K562 (cell line): ENCODE measurements at regions not wholly inside any gene's neighbourhood (a gene's known extent, or its start where the extent isn't known, plus 50 kb on each side); places are given as distances from the start of the nearest gene placed in this dataset.

Experiments
- ATAC-seq: fragments of 200-7000 bp; cut with Tn5 transposase; 3 replicates; pipeline ENCODE4 v1.9.1; 2020; ENCODE audit warnings: moderate library complexity
- BruUV-seq: library from RNA; stranded (reverse); fragments of 400-500 nt; replicated peaks from 2 replicates; lab custom pipeline; 2021; lab: Mats Ljungman, UMichigan
- CTCF ChIA-PET: fragments of 300-600 bp; formaldehyde crosslinking; extraction: SDS; loops from one replicate; lab custom pipeline; 2021; ENCODE audit warnings: low intra/inter-chr PET ratio; lab: Yijun Ruan, JAX
- POLR2A ChIA-PET: fragments of 300-600, 350-650 bp; sonication (Branson Sonifier 250); formaldehyde crosslinking; extraction: SDS; loops from one replicate; lab custom pipeline; 2021; ENCODE audit warnings: antibody characterized with exemption, inconsistent platforms; lab: Yijun Ruan, JAX
- DNase-seq, 4 experiments: peaks; one replicate each; pipeline versions ENCODE4 v3.0.0 to v3.0.0-alpha.2; 2011 to 2018; ENCODE audit warnings: low spot score in 3 of 4, mixed read lengths in 3 of 4; ENCODE audit errors: extremely low read depth in 1 of 4
- FAIRE-seq: peaks from 2 replicates; lab custom pipeline; 2011; peaks lifted over from hg19 to GRCh38; lab: Jason Lieb, UNC
- H2AFZ ChIP-seq: 2 replicates; pipeline ENCODE4 v1.6.0; 2011; ENCODE audit warnings: low read depth, low read length, control low read depth, inconsistent platforms
- H3K27ac ChIP-seq: fragments of 200-600 bp; 3 replicates; pipeline ENCODE4 v1.8.0; 2011; ENCODE audit warnings: low read depth, mild to moderate bottlenecking, control low read depth, inconsistent platforms, low read length, moderate library complexity, mixed read lengths; ENCODE audit errors: extremely low read depth
- H3K27me3 ChIP-seq, 2 experiments: fragments of 300-600 bp in 1 of 2; 2 replicates in 1 of 2; 3 replicates in 1 of 2; pipeline versions ENCODE4 v1.6.0 to v1.8.0; 2011; ENCODE audit warnings: inconsistent platforms in 2 of 2, low read length in 2 of 2, mild to moderate bottlenecking in 1 of 2, mixed read lengths in 1 of 2, moderate library complexity in 1 of 2; ENCODE audit not compliant: control insufficient read depth in 2 of 2, insufficient read depth in 2 of 2
- H3K36me3 ChIP-seq: fragments of 300-600 bp; 3 replicates; pipeline ENCODE4 v1.8.0; 2011; ENCODE audit warnings: mild to moderate bottlenecking, low read length, inconsistent platforms; ENCODE audit not compliant: control insufficient read depth, insufficient read depth
- H3K4me1 ChIP-seq, 2 experiments: fragments of 200-600 bp in 1 of 2; replicated peaks in 1 of 2; 2 replicates in 1 of 2; 3 replicates in 1 of 2; pipeline versions ENCODE4 v1.5.1 to v1.8.0; 2011; ENCODE audit warnings: inconsistent platforms in 2 of 2, low read length in 2 of 2, mild to moderate bottlenecking in 1 of 2, mixed read lengths in 1 of 2, moderate library complexity in 1 of 2; ENCODE audit not compliant: control insufficient read depth in 2 of 2, insufficient read depth in 2 of 2
- H3K4me2 ChIP-seq: 2 replicates; pipeline ENCODE4 v1.6.1; 2011; ENCODE audit warnings: low read length, control low read depth, inconsistent platforms, mixed read lengths; ENCODE audit not compliant: insufficient read depth
- H3K4me3 ChIP-seq: fragments of 200-600 bp; sonication (generic), shearing (Covaris generic); 2 replicates; pipeline ENCODE4 v1.5.1; 2016; ENCODE audit warnings: control low read depth, inconsistent platforms
- H3K79me2 ChIP-seq: fragments of 200-600 bp; 3 replicates; pipeline ENCODE4 v1.8.0; 2011; ENCODE audit warnings: low read length, inconsistent platforms; ENCODE audit not compliant: control insufficient read depth, insufficient read depth
- H3K9ac ChIP-seq, 2 experiments: 2 replicates each; pipeline versions ENCODE4 v1.6.0 to v1.6.1; 2011; ENCODE audit warnings: low read depth in 2 of 2, low read length in 2 of 2, control low read depth in 1 of 2, inconsistent platforms in 1 of 2, mild to moderate bottlenecking in 1 of 2, mixed read lengths in 1 of 2; ENCODE audit not compliant: insufficient read depth in 1 of 2
- H3K9me1 ChIP-seq: one replicate; pipeline ENCODE4 v1.6.0; 2011; ENCODE audit warnings: inconsistent platforms, mild to moderate bottlenecking, low read length, moderate library complexity; ENCODE audit not compliant: control insufficient read depth, insufficient read depth
- H3K9me3 ChIP-seq: replicated peaks from 2 replicates; pipeline ENCODE4 v1.5.1; 2011; ENCODE audit warnings: low read depth, low read length, inconsistent platforms; ENCODE audit not compliant: control insufficient read depth, insufficient read depth
- H4K20me1 ChIP-seq: replicated peaks from 2 replicates; pipeline ENCODE4 v1.6.1; 2011; ENCODE audit warnings: low read length, inconsistent platforms, mixed read lengths; ENCODE audit not compliant: control insufficient read depth, insufficient read depth
- GTF2E2 ChIP-seq: fragments of 200-800 bp; sonication (Bioruptor generic); IDR thresholded peaks from 2 replicates; pipeline ENCODE4 v1.6.1; 2016; ENCODE audit warnings: missing genetic modification characterization, missing compliant biosample characterization
- HNRNPH1 ChIP-seq: fragments of 200-400 bp; formaldehyde crosslinking; optimal IDR thresholded peaks from 2 replicates; pipeline ENCODE3; 2017; ENCODE audit warnings: low read depth, mild to moderate bottlenecking, low read length, moderate library complexity
- JUN ChIP-seq, 2 experiments: sonication (generic) in 1 of 2; formaldehyde crosslinking in 1 of 2; IDR thresholded peaks; 2 replicates each; pipeline versions ENCODE4 v1.6.1 to v1.8.0; 2012 to 2022; ENCODE audit warnings: borderline replicate concordance in 2 of 2, mild to moderate bottlenecking in 2 of 2, improper control_type of control experiment in 1 of 2, low read depth in 1 of 2, low read length in 1 of 2, missing genetic modification reagents in 1 of 2
- MAX ChIP-seq: sonication (generic); formaldehyde crosslinking; IDR thresholded peaks from 2 replicates; pipeline ENCODE4 v1.9.0; 2022; ENCODE audit warnings: mild to moderate bottlenecking, missing genetic modification reagents
- NKRF ChIP-seq: fragments of 450-650 bp; IDR thresholded peaks from 2 replicates; pipeline ENCODE4 v1.6.1; 2016; ENCODE audit warnings: borderline replicate concordance
- TAF9B ChIP-seq: fragments of 450-650 bp; IDR thresholded peaks from 2 replicates; pipeline ENCODE4 v1.6.1; 2018; ENCODE audit warnings: mild to moderate bottlenecking; ENCODE audit not compliant: partially characterized antibody
- ZFX ChIP-seq: sonication (generic); formaldehyde crosslinking; IDR thresholded peaks from 2 replicates; pipeline ENCODE4 v1.8.0; 2022; ENCODE audit warnings: mild to moderate bottlenecking, missing genetic modification reagents, moderate library complexity
- ZNF134 ChIP-seq: fragments of 250-450 bp; sonication (Bioruptor Pico); conservative IDR thresholded peaks from 2 replicates; pipeline ENCODE4 v1.4.0; 2020
- ZNF212 ChIP-seq: fragments of 450-650 bp; formaldehyde crosslinking; IDR thresholded peaks from 2 replicates; pipeline ENCODE4 v1.4.0; 2020; ENCODE audit warnings: mild to moderate bottlenecking
- WGBS: fragments of 100-300 bp; shearing (Covaris generic); methylation state at CpG from one replicate; pipeline ENCODE4 v1.1.6; 2016; ENCODE audit warnings: low coverage, mixed read lengths; ENCODE audit not compliant: insufficient coverage; ENCODE audit errors: missing lambda C conversion rate; 5-methylcytosine and 5-hydroxymethylcytosine counted together
- in situ Hi-C: fragments of 300-500 bp; cut with MboI; formaldehyde crosslinking; loops from 4 replicates; pipeline ENCODE4 v1.15.0; 2018; ENCODE audit warnings: inconsistent platforms, mixed read lengths
- intact Hi-C: fragments of 100-400 bp; cut with micrococcal nuclease; formaldehyde crosslinking; loops from 2 replicates; pipeline ENCODE4 v1.14.2; 2022

- no TSS peak for BruUV-seq
- H3K27me3 ChIP-seq: no peaks in the 10 kb centered on the region
- no peaks in the 10 kb centered on the region for H4K20me1 ChIP-seq
- no peak overlapping the region for H3K9ac ChIP-seq
- no peaks in the 10 kb centered on the region for H3K4me1 ChIP-seq
- WGBS: 0% methylated on average over 3 of the region's 3 CpGs
- no peak overlapping the region for H3K4me3 ChIP-seq
- intact Hi-C loops (no loop called here), in situ Hi-C loops (no loop called here)
- FAIRE-seq (no peak), ATAC-seq (no peak), DNase-seq (no peak)
- no peaks in the 10 kb centered on the region for H3K79me2 ChIP-seq
- no peak overlapping the region for H2AFZ ChIP-seq
- no peak overlapping the region for H3K27ac ChIP-seq
- CTCF ChIA-PET: interaction anchor here (0.5 kb wide), 1 partner anchor 188 kb away, joined by 3 read pairs; no protein-coding TSS in a partner anchor
- H3K36me3 ChIP-seq: no peaks in the 10 kb centered on the region
- H3K9me3 ChIP-seq: no peaks in the 10 kb centered on the region
- no peak for TF ChIP-seq JUN (IDR thresholded peaks at IDR 0.05; ENCODE audit: borderline replicate concordance, low read depth, low read length)
- no peak for TF ChIP-seq JUN (CRISPR knock-in tag; IDR thresholded peaks at IDR 0.05; ENCODE audit: borderline replicate concordance)
- no peak for TF ChIP-seq ZFX (CRISPR knock-in tag)
- no peak for TF ChIP-seq ZNF134
- no peak for TF ChIP-seq GTF2E2
- no peak for TF ChIP-seq HNRNPH1
- TF ChIP-seq MAX (CRISPR knock-in tag): no peak
- TF ChIP-seq ZNF212 (CRISPR knock-in tag): no peak
- no peak for TF ChIP-seq TAF9B
- no peak for TF ChIP-seq NKRF
- no peaks in the 10 kb centered on the region for H3K9me1 ChIP-seq
- POLR2A ChIA-PET: no interaction called here
- H3K4me2 ChIP-seq: no peak overlapping the region
Measured at GRCh38 chr14:84127495-84127894, 1402.4 kb upstream of the FLRT2 start.
